GM19351 (cell line): ENCODE measurements at regions not wholly inside any gene's neighbourhood (a gene's known extent, or its start where the extent isn't known, plus 50 kb on each side); places are given as distances from the start of the nearest gene placed in this dataset.
"Not testable (repeated sequence)": the region's sequence is repeated elsewhere in the genome, so short reads cannot be mapped to it uniquely, and the experiment has no call there.

Source experiments
- ATAC-seq: cut with Tn5 transposase; IDR thresholded peaks from one replicate; pipeline ENCODE4 v1.9.1; 2021; ENCODE audit warnings: mild to moderate bottlenecking, moderate library complexity; ENCODE audit not compliant: unreplicated experiment

DNA sequence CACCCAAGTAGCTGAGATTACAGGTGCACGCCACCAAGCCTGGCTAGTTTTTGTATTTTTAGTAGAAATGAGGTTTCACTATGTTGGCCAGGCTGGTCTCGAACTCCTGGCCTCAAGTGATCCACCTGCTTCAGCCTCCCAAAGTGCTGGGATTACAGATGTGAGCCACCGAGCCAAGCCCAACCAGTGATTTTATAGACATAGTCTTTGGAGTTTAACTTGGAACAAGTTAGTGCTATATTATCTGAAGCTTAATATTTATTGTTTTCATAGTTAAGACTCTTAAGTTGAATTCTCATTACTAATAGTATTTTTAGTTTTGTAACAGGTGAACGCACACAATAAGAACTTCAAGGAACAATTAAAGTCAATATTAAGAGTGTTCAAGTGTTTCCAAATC lies 122.1 kb downstream of the SPAG6 start:
- ATAC-seq = not testable (repeated sequence)

DNA sequence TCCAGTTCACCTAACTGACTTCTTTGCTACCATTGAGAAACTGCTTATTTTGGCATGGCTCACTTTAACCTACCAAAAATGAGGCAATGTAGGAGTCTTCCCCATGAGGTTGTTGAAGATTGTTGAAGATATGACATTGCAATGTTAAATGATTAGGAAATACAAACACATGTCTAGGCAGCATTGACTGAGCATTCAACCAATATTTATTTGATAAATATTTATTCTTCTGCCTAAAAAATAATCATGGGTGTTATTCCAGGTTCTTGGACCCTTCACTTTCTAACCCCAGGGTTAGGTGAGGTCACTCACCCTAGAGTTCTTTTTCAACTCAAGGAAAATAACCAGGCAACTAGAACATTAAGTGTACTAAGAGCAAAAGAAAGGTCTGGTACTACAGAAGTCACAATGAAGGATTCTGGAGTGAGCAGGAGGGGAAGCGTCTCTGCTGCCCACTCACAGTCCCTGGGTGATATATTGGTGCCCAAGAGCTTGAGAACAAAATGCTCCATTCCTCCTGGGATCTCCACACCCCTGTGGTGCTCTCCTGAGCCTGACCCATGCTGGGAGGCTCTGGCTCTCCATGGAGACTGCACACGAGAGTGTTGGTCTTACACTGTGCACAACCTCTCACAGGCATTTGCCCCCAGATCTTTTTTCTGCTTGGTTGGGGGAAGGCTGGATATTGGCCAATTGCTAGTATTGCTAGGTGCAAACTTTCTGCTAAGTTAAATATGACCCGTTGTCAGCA lies 123.4 kb downstream of the SPAG6 start:
- ATAC-seq = no peak

DNA sequence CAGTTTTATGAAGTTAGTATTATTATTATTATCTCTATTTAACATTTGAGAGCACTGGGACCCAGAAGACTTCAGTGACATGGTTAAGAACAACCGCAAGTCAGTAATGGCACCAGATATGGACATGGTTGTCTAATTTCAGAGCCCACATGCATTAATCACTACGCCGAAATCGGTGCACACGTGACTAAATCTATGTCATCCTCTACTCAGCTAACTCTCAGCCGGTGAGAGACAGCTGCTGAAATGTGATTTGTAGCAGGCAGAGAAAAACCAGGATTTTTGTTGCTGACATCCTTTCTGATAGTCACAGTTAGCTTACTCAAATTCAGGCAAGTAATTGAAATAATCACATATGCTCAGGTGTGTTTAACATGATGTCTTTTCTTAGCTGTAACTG lies 127.7 kb downstream of the SPAG6 start:
- ATAC-seq = no peak

DNA sequence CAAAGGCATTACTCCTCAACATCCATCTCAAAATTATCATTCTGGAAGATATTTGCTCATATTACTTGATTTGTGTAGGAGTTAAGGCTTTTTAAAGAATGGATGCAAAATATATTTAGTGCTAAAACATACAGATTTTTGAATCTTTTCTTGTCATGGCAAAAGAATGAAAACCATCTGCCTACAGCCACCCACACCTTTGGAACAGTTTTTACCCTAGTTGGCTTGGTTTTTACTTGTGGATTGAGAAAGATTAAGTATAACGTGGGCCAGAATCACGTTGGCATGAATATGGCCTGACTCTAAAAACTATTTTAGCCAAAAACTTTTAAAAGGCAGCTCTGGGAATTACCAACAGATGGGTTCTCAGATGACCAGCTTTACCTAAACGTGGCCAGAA lies 128.2 kb downstream of the SPAG6 start:
- ATAC-seq = no peak

DNA sequence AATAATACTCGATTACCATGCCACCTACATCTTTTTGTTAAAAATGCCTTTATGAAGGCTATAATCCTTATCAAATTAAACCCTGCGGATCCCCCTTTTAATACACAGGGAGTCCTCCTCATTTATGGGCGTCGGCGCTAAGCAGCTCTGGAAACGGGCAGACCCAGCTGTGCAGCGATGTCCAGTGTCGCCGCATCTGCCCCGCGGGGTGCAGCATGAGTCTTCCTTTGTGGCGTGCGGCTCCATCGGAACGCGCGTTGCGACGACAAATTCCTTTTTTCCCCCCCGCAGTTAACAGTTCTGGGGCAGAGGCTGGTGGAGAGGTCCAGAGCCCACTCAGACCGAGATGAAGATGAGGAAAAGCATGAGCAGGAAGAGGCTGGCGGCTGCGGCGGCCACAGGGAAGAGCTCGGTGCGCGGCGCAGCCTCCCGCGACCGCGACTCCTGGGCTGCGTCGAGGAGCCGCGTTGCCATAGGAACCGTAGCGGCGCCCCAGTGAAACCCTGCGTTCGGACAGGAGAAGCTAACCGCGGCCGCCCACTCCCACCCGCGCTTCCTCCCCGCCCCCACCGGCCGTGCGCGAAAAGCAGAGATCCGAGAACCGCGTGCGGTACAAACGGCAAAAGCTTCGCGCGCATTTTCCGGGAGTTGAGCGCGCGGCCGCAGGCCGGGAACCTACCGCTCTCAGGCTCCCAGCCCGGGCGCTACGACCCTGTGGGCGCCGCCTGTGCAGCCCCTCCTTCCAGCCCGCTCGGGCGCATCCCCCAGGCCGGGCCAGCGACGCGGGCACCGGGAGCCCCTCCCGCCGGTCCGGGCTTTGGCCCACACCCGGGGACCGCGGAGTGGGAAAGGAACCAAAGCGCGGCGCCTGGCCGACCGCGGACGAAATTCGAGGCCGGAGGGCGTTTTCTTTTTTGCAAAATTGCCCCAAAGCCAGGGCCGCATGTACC lies 130.6 kb downstream of the SPAG6 start:
- peak; percentile 58 for ATAC-seq

DNA sequence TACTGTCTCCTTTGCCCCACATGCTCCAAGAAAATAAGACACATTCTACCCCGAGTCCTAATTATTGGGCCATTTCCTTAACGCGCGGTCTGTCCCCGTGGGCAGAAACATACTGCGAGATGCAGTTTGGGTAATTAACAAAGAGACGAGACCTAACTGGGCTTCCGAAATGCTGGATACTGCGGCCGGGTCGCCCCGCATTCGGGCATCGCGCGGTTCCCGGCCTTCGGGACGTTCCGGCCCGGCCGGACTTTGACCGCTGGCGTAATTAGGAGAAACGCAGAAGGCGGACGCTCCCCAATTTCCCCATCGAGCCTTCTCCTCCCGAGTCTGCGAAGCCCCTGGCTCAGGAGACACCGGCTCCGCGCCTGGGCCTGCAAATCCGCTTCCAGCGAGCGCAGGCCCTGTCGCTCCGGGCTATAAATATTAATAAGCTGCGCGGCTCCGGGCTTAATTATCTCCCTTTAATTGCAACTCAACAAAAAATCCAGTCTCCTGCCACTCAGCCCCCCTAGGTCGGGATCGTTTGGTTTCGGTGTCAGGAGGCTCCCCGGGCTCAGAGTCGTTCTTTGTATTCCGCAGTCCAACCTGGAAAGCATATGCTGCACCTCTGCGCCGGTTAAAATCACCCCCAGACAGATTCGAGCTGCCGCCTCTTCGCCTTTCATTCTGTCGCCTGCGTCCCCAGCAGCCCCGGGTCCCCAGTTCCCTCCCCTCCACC lies 131.5 kb downstream of the SPAG6 start:
- no peak for ATAC-seq

DNA sequence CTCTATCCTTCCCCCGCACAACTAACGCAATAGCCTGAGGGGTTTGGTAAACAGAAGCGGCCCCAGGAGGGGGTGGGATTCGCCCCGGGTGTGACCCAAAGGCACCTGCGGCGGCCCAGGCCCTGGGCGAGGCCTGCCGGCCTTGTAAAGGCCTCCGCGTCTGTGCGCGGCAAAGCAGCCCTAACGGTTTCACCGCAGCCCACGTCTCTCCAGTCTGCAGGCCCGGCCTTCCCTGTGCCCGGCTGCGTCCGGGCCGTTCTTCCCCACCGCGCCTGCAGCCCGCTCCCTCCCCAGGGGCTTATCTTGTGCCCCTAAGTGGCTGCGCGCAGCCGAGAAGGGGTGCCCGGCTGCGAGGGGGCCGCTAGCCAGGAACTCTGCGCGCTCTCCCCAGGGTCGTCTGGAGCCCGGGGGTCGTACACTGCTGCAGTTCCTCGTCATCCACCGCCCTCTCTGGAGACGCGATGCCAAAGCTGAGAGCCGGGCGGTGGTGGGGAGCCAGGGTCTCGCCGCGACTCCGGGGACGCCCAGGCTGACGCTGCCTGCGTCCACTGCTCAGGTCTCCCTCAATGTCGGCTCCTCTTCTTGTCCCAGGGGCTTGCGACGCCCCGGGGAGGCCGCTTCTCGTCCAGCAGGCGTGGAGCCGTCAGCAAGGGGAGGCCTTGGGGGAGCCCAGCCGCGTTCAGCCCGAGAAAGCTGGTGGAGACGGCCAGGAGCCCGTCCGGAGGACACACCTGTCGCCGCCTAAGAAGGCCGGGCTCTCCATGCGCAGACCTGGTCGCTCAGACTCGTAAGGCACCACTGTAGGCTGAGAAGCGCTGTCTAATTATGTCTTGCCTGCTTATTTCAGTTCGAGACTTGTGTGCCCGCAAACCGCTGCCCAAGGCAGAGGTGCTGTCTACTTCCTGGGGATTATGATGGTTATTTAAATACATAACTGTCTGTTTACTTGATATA lies 132.3 kb downstream of the SPAG6 start:
- ATAC-seq = no peak

DNA sequence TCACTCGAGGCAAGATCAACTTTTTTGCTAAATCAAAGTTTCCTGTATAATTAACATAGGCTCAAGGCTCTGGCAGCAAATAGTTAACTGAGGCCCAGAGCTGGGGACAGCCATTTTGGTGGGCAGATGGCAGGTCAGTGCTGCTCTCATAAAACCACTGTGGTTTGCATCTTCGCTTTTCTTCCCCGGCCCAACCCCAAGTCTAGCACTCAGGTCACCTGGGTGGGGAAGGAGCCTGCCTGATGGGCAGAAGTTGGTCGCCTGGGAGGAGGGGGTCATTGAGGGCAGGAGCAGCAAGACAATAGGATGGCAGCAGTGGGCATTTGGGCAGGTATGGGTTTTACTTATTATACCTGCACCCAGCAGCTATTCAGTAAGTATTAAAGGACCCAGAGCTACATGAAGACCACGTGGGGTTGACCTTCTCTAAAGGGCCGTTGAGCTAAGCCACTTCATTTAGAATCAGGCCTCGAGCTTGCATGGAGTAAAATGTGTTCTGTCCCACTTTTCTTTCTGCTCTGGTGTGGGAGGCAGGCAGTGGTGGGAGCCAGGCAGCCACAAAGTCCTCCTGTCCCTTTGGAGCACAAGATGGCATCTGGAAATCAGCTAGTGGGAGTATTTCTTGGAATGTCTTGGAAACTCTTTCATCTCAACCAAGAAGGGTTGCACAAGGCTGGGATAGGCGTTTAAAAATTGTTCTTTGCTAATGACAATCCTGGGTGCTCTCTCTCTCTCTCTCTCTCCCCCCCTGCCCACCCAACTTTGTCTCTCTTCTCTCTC lies 133.4 kb downstream of the SPAG6 start:
- ATAC-seq = no peak

DNA sequence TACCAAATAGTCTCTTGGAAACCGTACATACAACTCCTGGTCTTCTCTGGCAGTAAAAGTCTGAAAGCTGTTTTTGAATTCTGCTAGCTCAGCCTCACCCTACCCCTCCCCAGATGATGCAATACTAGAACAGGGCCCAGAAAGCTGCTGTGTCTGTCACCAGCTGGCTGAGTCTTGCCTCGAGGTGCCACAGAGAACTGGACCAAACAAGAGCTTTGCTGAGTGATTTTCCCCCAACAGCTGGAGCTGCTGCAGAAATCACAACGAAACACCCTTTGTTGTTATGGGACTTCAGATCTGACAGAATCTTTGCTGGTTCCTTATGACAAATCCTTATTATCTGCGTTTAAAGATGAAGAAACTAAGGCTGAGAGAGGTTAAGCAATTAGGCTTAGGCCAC lies 134.1 kb downstream of the SPAG6 start:
- no peak for ATAC-seq

DNA sequence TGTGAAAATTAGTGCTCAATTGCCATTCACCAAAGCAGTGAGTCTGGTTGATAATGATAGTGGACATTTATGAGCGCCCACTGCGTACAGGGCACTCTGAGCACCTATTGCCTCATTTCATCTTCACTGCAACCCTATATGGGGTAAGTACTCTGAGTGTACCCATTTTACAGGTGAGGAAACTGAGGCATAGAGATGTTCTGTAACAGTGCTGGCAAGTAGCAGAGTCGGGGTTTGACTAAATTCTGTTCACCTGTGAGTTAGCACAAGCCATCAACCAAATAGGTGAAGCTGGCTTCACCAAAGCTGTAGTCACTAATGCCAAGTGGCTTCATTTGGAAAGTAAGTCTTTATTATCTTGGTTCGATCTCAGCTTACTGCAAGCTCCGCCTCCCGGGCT lies 135.8 kb downstream of the SPAG6 start:
- ATAC-seq = no peak

DNA sequence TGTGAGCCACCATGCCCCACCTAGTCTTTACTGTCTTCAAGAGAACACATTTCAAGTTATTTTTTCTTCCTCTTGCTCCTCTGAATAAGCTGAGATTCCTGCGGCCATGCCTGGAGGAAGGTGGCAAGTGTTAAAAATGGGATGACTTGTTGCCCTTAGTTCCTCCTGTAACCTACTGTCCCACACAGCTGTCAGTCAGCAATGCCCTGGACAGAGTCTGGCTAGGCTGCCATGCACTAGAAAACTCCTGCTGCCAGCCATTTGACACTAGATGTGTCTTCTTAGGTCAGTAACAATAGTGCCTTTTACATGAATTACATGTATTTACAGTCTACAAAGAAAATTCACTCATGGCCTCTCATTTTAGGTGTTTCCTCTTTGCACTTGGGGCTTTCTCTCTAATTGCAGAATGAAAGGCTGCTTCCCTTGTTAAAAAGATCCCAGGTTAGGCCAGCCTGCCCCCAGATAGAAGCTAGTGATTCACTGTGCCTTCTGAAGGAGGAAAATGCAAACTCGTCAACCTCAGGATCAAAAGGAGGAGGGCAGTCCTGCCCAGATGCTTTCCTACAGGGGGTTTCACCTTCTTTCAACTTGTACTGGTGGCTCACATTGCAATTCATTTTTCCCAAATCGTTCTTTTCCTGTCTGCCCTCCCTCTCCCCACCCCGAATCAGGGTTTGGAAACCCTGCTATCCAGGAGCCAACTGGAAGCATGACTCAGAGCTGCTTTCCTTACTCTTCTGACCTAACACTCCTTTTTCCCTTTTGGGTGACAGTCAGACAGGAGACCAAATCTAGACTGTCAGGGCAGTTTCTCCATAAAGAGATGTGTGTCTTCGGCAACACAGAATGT lies 136.6 kb downstream of the SPAG6 start:
- ATAC-seq = no peak

DNA sequence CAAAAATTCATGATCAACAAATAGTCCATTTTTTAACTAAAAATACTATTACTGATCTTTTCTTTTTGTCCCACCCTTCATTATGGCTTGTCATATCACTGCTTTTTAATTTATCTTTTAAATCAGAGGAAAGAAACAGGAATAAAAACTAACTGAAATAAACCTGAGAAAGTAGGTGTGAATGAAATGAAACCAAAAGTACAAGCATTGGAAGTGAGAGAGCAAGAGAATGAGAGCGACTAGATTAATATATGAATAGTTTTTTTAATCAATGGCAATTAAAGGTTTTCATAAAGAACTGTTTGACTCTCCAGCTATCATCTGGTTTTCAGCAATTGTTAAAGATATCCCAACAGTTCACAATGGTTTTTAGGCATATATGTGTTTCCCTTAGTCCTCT lies 137.8 kb downstream of the SPAG6 start:
- ATAC-seq = peak; percentile 73
